Upper lobe of left lung (tissue), 6 donors: ENCODE measurements at regions not wholly inside any gene's neighbourhood (a gene's known extent, or its start where the extent isn't known, plus 50 kb on each side); places are given as distances from the start of the nearest gene placed in this dataset.
A peak's percentile ranks its signal among the peaks of the same experiment; 100 is the strongest.
"Not testable (repeated sequence)": the region's sequence is repeated elsewhere in the genome, so short reads cannot be mapped to it uniquely, and the experiment has no call there.

Source experiments
- ATAC-seq, 2 donors: fragments of 200-7000 bp; cut with Tn5 transposase; one replicate each; pipeline ENCODE4 v1.9.1; 2022; ENCODE audit warnings: mild to moderate bottlenecking in 2 of 2, moderate library complexity in 2 of 2; ENCODE audit not compliant: low FRiP score in 2 of 2
- DNase-seq, 2 donors: peaks; one replicate each; pipeline ENCODE4 v3.0.0-alpha.2; 2019 to 2020
- H3K27ac ChIP-seq, 4 donors: fragments of 200-600 bp; sonication (generic); one replicate each; pipeline ENCODE4 v1.5.1; 2016 to 2019
- H3K27me3 ChIP-seq, 4 donors: fragments of 200-600 bp; sonication (generic); one replicate each; pipeline ENCODE4 v1.5.1; 2017 to 2019
- H3K36me3 ChIP-seq, 4 donors: fragments of 200-600 bp; sonication (generic); one replicate each; pipeline ENCODE4 v1.5.1; 2016 to 2019
- H3K4me1 ChIP-seq, 4 donors: fragments of 200-600 bp; sonication (generic); one replicate each; pipeline ENCODE4 v1.5.1; 2018 to 2019
- H3K4me3 ChIP-seq, 4 donors: fragments of 200-600 bp; sonication (generic); one replicate each; pipeline ENCODE4 v1.5.1; 2017 to 2019; ENCODE audit warnings: mild to moderate bottlenecking in 2 of 4, moderate library complexity in 1 of 4
- H3K9me3 ChIP-seq, 4 donors: fragments of 200-600 bp; sonication (generic); one replicate each; pipeline ENCODE4 v1.5.1; 2018 to 2019
- CTCF ChIP-seq, 6 experiments: fragments of 450-650 bp in 4 of 6; fragments of 200-600 bp in 2 of 6; sonication (generic) in 2 of 6; IDR thresholded peaks; one replicate each; pipeline ENCODE4 v1.5.1; 2016 to 2019; ENCODE audit warnings: antibody characterized with exemption in 6 of 6
- EP300 ChIP-seq, 4 donors: sonication (generic); formaldehyde crosslinking; IDR thresholded peaks; one replicate each; pipeline ENCODE4 v1.5.1; 2017; ENCODE audit warnings: antibody characterized with exemption in 4 of 4, control low read depth in 2 of 4
- POLR2A ChIP-seq, 4 donors: fragments of 450-650 bp; IDR thresholded peaks; one replicate each; pipeline ENCODE4 v1.5.1; 2016 to 2017; ENCODE audit warnings: antibody characterized with exemption in 4 of 4, mild to moderate bottlenecking in 2 of 4
- POLR2AphosphoS5 ChIP-seq, 2 donors: sonication (generic); formaldehyde crosslinking; IDR thresholded peaks; one replicate each; pipeline ENCODE4 v1.5.1; 2017; ENCODE audit warnings: antibody characterized with exemption in 2 of 2
- WGBS, 2 donors: methylation state at CpG; one replicate each; pipeline ENCODE4 v1.1.5; 2017 to 2018; 5-methylcytosine and 5-hydroxymethylcytosine counted together
- donor health status: DM: no; HTN: no; CAD: no; lungs with moderate emphysema.
- donor health status: DM: no; HTN: yes; CAD: no; lungs with severe emphysema.

- ATAC-seq = no peak
- 86 to 91% methylated on average over 1 of the region's 1 CpG for WGBS, 2 donors
- no peak overlapping the region for H3K27ac ChIP-seq
- H3K4me3 ChIP-seq = no peak overlapping the region
- H3K9me3 ChIP-seq = no peaks in the 10 kb centered on the region
- no peak for DNase-seq
- H3K36me3 ChIP-seq = no peaks in the 10 kb centered on the region
- no peaks in the 10 kb centered on the region for H3K27me3 ChIP-seq
- TF ChIP-seq POLR2AphosphoS5 (IDR thresholded peaks at IDR 0.05) (no peak), EP300 (IDR thresholded peaks at IDR 0.05) (no peak), CTCF (IDR thresholded peaks at IDR 0.05) (no peak), POLR2A (IDR thresholded peaks at IDR 0.05) (no peak)
- no peaks in the 10 kb centered on the region for H3K4me1 ChIP-seq
Observed at GRCh38 chr2:187646556-187646955, 92.3 kb upstream of the TFPI start.

GRCh38 chr2:187654535-187654934 is 100.3 kb upstream of the TFPI start:
- TF ChIP-seq POLR2AphosphoS5 (IDR thresholded peaks at IDR 0.05) (no peak), POLR2A (IDR thresholded peaks at IDR 0.05) (no peak), EP300 (IDR thresholded peaks at IDR 0.05) (no peak), CTCF (IDR thresholded peaks at IDR 0.05) (no peak)
- no peaks in the 10 kb centered on the region for H3K9me3 ChIP-seq
- no peaks in the 10 kb centered on the region for H3K4me1 ChIP-seq
- no peaks in the 10 kb centered on the region for H3K36me3 ChIP-seq
- no peaks in the 10 kb centered on the region for H3K27me3 ChIP-seq
- H3K4me3 ChIP-seq = no peak overlapping the region
- H3K27ac ChIP-seq = no peak overlapping the region
- WGBS, 2 donors = 46 to 65% methylated on average over 4 of the region's 4 CpGs
- DNase-seq (no peak), ATAC-seq (no peak)

GRCh38 chr2:187655001-187655400 is 100.8 kb upstream of the TFPI start:
- Histone ChIP-seq H3K4me1 (no peaks in the 10 kb centered on the region), H3K9me3 (no peaks in the 10 kb centered on the region), H3K36me3 (no peaks in the 10 kb centered on the region), H3K27ac (no peak overlapping the region), H3K4me3 (no peak overlapping the region), H3K27me3 (no peaks in the 10 kb centered on the region)
- peak in 1 of 2 donors; percentile 10 for DNase-seq
- ATAC-seq = no peak
- TF ChIP-seq CTCF (IDR thresholded peaks at IDR 0.05) (no peak), POLR2A (IDR thresholded peaks at IDR 0.05) (no peak), EP300 (IDR thresholded peaks at IDR 0.05) (no peak), POLR2AphosphoS5 (IDR thresholded peaks at IDR 0.05) (no peak)
- WGBS, 2 donors = 81 to 86% methylated on average over 9 of the region's 9 CpGs

GRCh38 chr2:187656123-187656522 is 101.9 kb upstream of the TFPI start:
- TF ChIP-seq CTCF (IDR thresholded peaks at IDR 0.05) (no peak), POLR2AphosphoS5 (IDR thresholded peaks at IDR 0.05) (no peak), EP300 (IDR thresholded peaks at IDR 0.05) (no peak), POLR2A (IDR thresholded peaks at IDR 0.05) (no peak)
- DNase-seq = no peak
- Histone ChIP-seq H3K27ac (no peak overlapping the region), H3K4me1 (no peaks in the 10 kb centered on the region), H3K36me3 (no peaks in the 10 kb centered on the region), H3K9me3 (no peaks in the 10 kb centered on the region), H3K27me3 (no peaks in the 10 kb centered on the region), H3K4me3 (no peak overlapping the region)
- whole genome bisulfite sequencing, 2 donors = 82 to 84% methylated on average over 4 of the region's 4 CpGs
- ATAC-seq = no peak

- DNase-seq = no peak
- TF ChIP-seq EP300 (IDR thresholded peaks at IDR 0.05) (no peak), CTCF (IDR thresholded peaks at IDR 0.05) (peak in 3 of 6 experiments; percentile 10 to 18 (median 10)), POLR2A (IDR thresholded peaks at IDR 0.05) (no peak), POLR2AphosphoS5 (IDR thresholded peaks at IDR 0.05) (no peak)
- Histone ChIP-seq H3K4me1 (no peaks in the 10 kb centered on the region), H3K9me3 (no peaks in the 10 kb centered on the region), H3K27me3 (no peaks in the 10 kb centered on the region), H3K27ac (no peak overlapping the region), H3K4me3 (no peak overlapping the region), H3K36me3 (no peaks in the 10 kb centered on the region)
- WGBS, 2 donors = 43 to 57% methylated on average over 5 of the region's 5 CpGs
- peak in 1 of 2 donors; percentile 24 for ATAC-seq
Observed at GRCh38 chr2:187658952-187659525, 104.8 kb upstream of the TFPI start.

GRCh38 chr2:187676050-187676449 is 121.8 kb upstream of the TFPI start:
- 72 to 88% methylated on average over 2 of the region's 2 CpGs for WGBS, 2 donors
- not testable (repeated sequence) for H3K36me3 ChIP-seq, ATAC-seq, DNase-seq, H3K9me3 ChIP-seq, H3K27me3 ChIP-seq, H3K4me1 ChIP-seq, H3K4me3 ChIP-seq, H3K27ac ChIP-seq
